ENCODE measurements at regions not wholly inside any gene's neighbourhood (a gene's known extent, or its start where the extent isn't known, plus 50 kb on each side); places are given as distances from the start of the nearest gene placed in this dataset.

DNA sequence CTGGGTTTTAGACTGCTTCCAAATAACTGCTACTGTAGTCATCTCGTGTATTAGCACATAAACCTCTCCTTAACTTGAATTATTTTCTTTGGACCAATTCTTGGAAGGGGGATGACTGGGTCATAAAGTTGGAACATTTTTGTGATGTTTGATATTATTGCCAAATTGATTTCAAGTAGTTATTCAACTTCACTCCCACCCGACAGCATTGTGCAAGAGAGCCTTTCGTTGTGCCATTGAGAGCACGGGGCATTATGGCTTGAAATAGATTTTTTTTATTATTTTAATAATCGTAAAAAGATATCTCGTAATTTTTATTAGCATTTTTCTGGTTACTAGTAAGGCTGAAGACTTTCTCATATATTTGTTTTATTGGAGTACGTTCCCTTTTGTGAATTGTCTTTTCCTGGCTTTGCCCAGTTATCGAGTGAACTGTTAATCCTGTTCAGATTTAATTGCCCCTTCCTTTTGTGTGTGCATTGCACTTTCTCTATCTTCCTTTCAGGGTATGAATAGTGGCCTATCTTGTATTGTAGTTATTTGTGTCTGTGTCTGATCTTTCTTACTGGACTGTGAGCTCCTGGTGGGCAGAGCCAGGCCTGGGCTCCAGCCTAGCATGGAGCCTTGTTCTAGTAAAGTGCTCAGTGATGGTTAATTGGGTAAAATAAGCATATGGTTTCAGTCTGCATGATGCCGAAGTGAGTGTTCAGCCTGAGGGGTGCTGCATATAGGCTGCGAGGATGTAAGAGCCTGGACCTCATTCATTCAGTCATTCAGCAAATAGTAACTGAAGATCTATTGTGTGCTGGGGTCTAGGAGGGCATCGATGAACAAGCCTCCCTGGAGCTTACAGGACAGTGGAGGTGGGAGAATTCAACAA lies 93.5 kb upstream of the SHB start:
- 71% methylated on average over 11 of the region's 11 CpGs for WGBS (ENCODE audit: low lambda C conversion rate, missing lambda C conversion rate)
- Histone ChIP-seq H3K9me3 (ENCODE audit: low read depth) (no peaks in the 10 kb centered on the region), H3K4me2 (no peak overlapping the region), H3K27me3 (no peaks in the 10 kb centered on the region), H3K36me3 (replicated peaks; ENCODE audit: insufficient read depth, low read depth) (no peaks in the 10 kb centered on the region), H3K4me1 (ENCODE audit: insufficient read depth) (no peaks in the 10 kb centered on the region), H3K27ac (no peak overlapping the region), H2AFZ (no peak overlapping the region), H4K20me1 (ENCODE audit: insufficient read depth, poor library complexity, severe bottlenecking) (no peaks in the 10 kb centered on the region), H3K79me2 (no peaks in the 10 kb centered on the region), H3K9me2 (replicated peaks; ENCODE audit: insufficient read depth) (no peaks in the 10 kb centered on the region), H3K4me3 (no peak overlapping the region)
- DNase-seq (ENCODE audit: low spot score) = no peak
- TF ChIP-seq EZH2phosphoT487 (IDR thresholded peaks at IDR 0.05; ENCODE audit: low read depth, severe bottlenecking, unreplicated experiment) (no peak), EZH2 (IDR thresholded peaks at IDR 0.05; ENCODE audit: borderline replicate concordance) (no peak)
- TF ChIP-seq, protein P1, sequence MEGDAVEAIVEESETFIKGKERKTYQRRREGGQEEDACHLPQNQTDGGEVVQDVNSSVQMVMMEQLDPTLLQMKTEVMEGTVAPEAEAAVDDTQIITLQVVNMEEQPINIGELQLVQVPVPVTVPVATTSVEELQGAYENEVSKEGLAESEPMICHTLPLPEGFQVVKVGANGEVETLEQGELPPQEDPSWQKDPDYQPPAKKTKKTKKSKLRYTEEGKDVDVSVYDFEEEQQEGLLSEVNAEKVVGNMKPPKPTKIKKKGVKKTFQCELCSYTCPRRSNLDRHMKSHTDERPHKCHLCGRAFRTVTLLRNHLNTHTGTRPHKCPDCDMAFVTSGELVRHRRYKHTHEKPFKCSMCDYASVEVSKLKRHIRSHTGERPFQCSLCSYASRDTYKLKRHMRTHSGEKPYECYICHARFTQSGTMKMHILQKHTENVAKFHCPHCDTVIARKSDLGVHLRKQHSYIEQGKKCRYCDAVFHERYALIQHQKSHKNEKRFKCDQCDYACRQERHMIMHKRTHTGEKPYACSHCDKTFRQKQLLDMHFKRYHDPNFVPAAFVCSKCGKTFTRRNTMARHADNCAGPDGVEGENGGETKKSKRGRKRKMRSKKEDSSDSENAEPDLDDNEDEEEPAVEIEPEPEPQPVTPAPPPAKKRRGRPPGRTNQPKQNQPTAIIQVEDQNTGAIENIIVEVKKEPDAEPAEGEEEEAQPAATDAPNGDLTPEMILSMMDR (IDR thresholded peaks at IDR 0.05; ENCODE audit: poor library complexity) = no peak

DNA sequence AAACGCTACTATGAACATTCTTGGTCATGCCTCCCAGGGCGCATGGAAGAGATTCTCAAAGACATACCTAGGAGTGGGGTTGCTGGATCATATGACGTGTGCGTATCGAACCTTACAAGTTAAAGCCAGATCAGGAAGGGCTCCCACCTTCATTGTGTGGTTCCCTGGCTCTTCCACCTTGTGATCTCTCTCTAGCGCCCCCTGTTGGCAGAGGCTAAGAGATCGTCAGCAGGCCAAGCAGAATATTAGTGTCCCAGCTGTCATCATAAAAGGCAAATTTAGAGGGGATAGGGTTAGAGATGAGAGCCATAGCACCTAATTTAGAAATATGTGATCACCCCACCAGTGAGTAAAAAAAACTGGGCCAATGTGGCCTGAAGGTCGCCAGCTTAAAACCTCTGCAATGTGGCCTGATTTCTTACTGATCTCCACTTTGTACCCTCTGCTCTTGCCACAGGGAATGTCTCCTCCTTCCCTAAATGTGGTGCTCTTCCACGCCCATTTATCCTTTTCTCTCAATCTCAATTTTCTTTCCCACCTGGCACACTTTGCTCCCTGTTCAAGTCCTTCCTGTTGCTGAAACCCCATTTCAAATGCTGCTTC lies 91.7 kb upstream of the SHB start:
- no peaks in the 10 kb centered on the region for H3K79me2 ChIP-seq
- H3K9me2 ChIP-seq (replicated peaks; ENCODE audit: insufficient read depth) = no peaks in the 10 kb centered on the region
- H3K9me3 ChIP-seq (ENCODE audit: low read depth) = no peaks in the 10 kb centered on the region
- no peaks in the 10 kb centered on the region for H3K27me3 ChIP-seq
- H3K36me3 ChIP-seq (replicated peaks; ENCODE audit: insufficient read depth, low read depth) = no peaks in the 10 kb centered on the region
- no peak overlapping the region for H3K27ac ChIP-seq
- peak; percentile 77 for DNase-seq (ENCODE audit: low spot score)
- TF ChIP-seq EZH2 (IDR thresholded peaks at IDR 0.05; ENCODE audit: borderline replicate concordance) = no peak
- TF ChIP-seq, protein P1 (IDR thresholded peaks at IDR 0.05; ENCODE audit: poor library complexity) = peak; percentile 63
- no peak overlapping the region for H3K4me2 ChIP-seq
- H2AFZ ChIP-seq = no peak overlapping the region
- no peaks in the 10 kb centered on the region for H4K20me1 ChIP-seq (ENCODE audit: insufficient read depth, poor library complexity, severe bottlenecking)
- H3K4me1 ChIP-seq (ENCODE audit: insufficient read depth) = no peaks in the 10 kb centered on the region
- WGBS (ENCODE audit: low lambda C conversion rate, missing lambda C conversion rate) = 48% methylated on average over 9 of the region's 9 CpGs
- no peak overlapping the region for H3K4me3 ChIP-seq

DNA sequence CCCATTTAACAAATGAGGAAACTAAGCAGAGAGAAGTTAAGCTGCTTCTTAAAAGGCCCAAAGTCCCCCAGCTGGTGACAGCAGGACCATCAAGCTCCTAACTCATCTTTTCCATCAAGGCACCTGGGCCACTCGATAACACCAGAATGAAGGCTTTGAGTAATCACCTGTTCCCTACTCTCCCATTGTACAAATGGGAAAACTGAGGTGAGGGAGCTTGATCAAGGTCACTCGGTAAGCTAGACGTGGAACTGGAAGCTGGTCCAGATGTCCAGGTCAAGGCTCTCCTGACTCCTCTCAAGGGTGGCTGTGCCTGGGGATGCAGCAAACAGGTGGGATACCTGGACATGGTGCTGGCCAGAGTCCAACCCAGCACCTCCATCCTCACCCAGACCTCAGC lies 90.6 kb upstream of the SHB start:
- Histone ChIP-seq H2AFZ (no peak overlapping the region), H3K27me3 (no peaks in the 10 kb centered on the region), H3K9me3 (ENCODE audit: low read depth) (no peaks in the 10 kb centered on the region), H3K36me3 (replicated peaks; ENCODE audit: insufficient read depth, low read depth) (no peaks in the 10 kb centered on the region), H3K27ac (no peak overlapping the region), H3K9me2 (replicated peaks; ENCODE audit: insufficient read depth) (no peaks in the 10 kb centered on the region), H4K20me1 (ENCODE audit: insufficient read depth, poor library complexity, severe bottlenecking) (no peaks in the 10 kb centered on the region), H3K79me2 (no peaks in the 10 kb centered on the region), H3K4me1 (ENCODE audit: insufficient read depth) (no peaks in the 10 kb centered on the region), H3K4me2 (no peak overlapping the region), H3K4me3 (no peak overlapping the region)
- TF ChIP-seq EZH2phosphoT487 (IDR thresholded peaks at IDR 0.05; ENCODE audit: low read depth, severe bottlenecking, unreplicated experiment) = no peak
- TF ChIP-seq, protein P1 (IDR thresholded peaks at IDR 0.05; ENCODE audit: poor library complexity) = no peak
- TF ChIP-seq EZH2 (IDR thresholded peaks at IDR 0.05; ENCODE audit: borderline replicate concordance) = no peak
- WGBS (ENCODE audit: low lambda C conversion rate, missing lambda C conversion rate) = 86% methylated on average over 3 of the region's 3 CpGs
- DNase-seq (ENCODE audit: low spot score) = no peak
